ENCODE measurements at regions not wholly inside any gene's neighbourhood (a gene's known extent, or its start where the extent isn't known, plus 50 kb on each side); places are given as distances from the start of the nearest gene placed in this dataset.
A peak's percentile ranks its signal among the peaks of the same experiment; 100 is the strongest.

DNA sequence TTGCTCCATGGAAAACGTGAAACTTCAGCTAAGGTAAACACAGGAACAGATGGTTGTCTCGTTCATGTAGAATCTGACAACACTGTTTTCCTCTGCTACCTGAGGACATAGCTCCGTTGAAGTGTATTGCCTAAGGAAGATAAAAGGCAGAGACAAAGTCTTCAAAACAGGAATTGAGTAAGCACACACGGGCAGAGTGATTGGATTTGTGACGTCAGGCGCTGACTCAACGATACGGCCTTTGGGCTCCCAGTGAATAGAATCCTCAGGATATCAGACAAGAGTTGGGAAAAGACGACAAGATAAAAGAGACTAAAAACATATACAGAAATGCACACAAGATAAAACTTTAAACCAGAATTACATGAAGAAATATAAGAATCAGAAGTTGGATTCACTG is 787.1 kb upstream of the CTNND2 start:
- Histone ChIP-seq H4K20me1 (ENCODE audit: insufficient read depth, low read length) (no peaks in the 10 kb centered on the region), H3K4me2 (ENCODE audit: insufficient read depth, low read length) (no peak overlapping the region), H3K9ac (ENCODE audit: low read depth, low read length) (no peak overlapping the region), H3K27me3 (ENCODE audit: insufficient read depth, low read length, poor library complexity) (no peaks in the 10 kb centered on the region), H3K4me3 (ENCODE audit: low read depth in 1 of 2, low read length in 2 of 2) (no peak overlapping the region), H3K79me2 (ENCODE audit: insufficient read depth, low read length) (no peaks in the 10 kb centered on the region), H3K36me3 (ENCODE audit: insufficient read depth, low read length) (no peaks in the 10 kb centered on the region), H3K27ac (ENCODE audit: low read length) (no peak overlapping the region), H3K9me3 (ENCODE audit: insufficient read depth, low read length, severe bottlenecking) (no peaks in the 10 kb centered on the region), H3K4me1 (ENCODE audit: insufficient read depth, low read length) (no peaks in the 10 kb centered on the region), H2AFZ (ENCODE audit: low read depth, low read length) (peak overlapping the region; percentile 25; the same call in 1 of the 2 replicates)
- DNase-seq (no peak), ATAC-seq (ENCODE audit: insufficient read depth, low read depth) (no peak)
- TF ChIP-seq, protein P1, sequence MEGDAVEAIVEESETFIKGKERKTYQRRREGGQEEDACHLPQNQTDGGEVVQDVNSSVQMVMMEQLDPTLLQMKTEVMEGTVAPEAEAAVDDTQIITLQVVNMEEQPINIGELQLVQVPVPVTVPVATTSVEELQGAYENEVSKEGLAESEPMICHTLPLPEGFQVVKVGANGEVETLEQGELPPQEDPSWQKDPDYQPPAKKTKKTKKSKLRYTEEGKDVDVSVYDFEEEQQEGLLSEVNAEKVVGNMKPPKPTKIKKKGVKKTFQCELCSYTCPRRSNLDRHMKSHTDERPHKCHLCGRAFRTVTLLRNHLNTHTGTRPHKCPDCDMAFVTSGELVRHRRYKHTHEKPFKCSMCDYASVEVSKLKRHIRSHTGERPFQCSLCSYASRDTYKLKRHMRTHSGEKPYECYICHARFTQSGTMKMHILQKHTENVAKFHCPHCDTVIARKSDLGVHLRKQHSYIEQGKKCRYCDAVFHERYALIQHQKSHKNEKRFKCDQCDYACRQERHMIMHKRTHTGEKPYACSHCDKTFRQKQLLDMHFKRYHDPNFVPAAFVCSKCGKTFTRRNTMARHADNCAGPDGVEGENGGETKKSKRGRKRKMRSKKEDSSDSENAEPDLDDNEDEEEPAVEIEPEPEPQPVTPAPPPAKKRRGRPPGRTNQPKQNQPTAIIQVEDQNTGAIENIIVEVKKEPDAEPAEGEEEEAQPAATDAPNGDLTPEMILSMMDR (IDR thresholded peaks at IDR 0.05; ENCODE audit: borderline replicate concordance, extremely low read depth, low read length, poor library complexity, severe bottlenecking) = no peak
- no peak for TF ChIP-seq EZH2 (IDR thresholded peaks at IDR 0.05; ENCODE audit: borderline replicate concordance, low read depth, low read length, severe bottlenecking)

DNA sequence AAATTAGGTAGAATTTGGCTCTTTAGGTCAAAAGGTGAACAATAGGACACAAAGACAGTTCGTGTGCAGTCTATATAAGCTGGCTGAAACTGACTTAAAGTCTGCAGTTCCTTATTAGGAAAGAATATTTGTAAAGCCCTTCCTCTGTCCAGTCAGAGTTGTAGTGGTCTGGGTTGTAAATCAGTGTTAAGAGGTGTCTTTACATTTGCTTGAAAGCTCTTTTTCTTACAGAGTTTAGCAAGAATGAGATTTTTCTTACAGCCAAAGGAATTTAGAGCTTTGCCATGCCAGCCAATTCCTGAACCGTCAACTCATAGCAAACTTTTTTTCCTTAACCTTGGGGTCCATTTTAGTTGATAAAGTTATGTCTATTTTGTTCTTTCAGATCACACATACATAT is 786.1 kb upstream of the CTNND2 start:
- no peaks in the 10 kb centered on the region for H3K27me3 ChIP-seq (ENCODE audit: insufficient read depth, low read length, poor library complexity)
- no peak overlapping the region for H3K4me3 ChIP-seq (ENCODE audit: low read depth in 1 of 2, low read length in 2 of 2)
- no peak for TF ChIP-seq EZH2 (IDR thresholded peaks at IDR 0.05; ENCODE audit: borderline replicate concordance, low read depth, low read length, severe bottlenecking)
- TF ChIP-seq, protein P1 (IDR thresholded peaks at IDR 0.05; ENCODE audit: borderline replicate concordance, extremely low read depth, low read length, poor library complexity, severe bottlenecking) = no peak
- no peak overlapping the region for H3K27ac ChIP-seq (ENCODE audit: low read length)
- H4K20me1 ChIP-seq (ENCODE audit: insufficient read depth, low read length) = no peaks in the 10 kb centered on the region
- ATAC-seq (ENCODE audit: insufficient read depth, low read depth) = no peak
- H3K9me3 ChIP-seq (ENCODE audit: insufficient read depth, low read length, severe bottlenecking) = no peaks in the 10 kb centered on the region
- H3K36me3 ChIP-seq (ENCODE audit: insufficient read depth, low read length) = no peaks in the 10 kb centered on the region
- H3K4me1 ChIP-seq (ENCODE audit: insufficient read depth, low read length) = no peaks in the 10 kb centered on the region
- no peak overlapping the region for H3K9ac ChIP-seq (ENCODE audit: low read depth, low read length)
- no peak for DNase-seq
- no peak overlapping the region for H3K4me2 ChIP-seq (ENCODE audit: insufficient read depth, low read length)
- no peak overlapping the region for H2AFZ ChIP-seq (ENCODE audit: low read depth, low read length)
- H3K79me2 ChIP-seq (ENCODE audit: insufficient read depth, low read length) = no peaks in the 10 kb centered on the region

DNA sequence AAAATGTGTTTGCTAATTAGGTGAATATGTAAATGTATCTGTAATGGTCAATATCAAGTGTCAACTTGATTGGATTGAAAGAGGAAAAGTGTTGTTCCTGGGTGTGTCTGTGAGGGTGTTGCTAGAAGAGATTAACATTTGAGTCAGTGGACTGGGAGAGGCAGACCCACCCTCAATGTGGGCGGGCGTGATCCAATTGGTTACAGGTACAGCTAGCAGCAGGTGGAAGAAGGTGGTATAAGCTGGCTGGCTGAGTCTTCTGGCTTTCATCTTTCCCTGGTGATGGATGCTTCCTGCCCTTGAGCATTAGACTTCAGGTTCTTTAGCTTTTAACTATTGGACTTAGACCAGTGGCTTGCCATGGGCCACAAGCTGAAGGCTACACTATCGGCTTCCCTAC is 779.0 kb upstream of the CTNND2 start:
- Histone ChIP-seq H3K9me3 (ENCODE audit: insufficient read depth, low read length, severe bottlenecking) (no peaks in the 10 kb centered on the region), H3K4me2 (ENCODE audit: insufficient read depth, low read length) (no peak overlapping the region), H3K36me3 (ENCODE audit: insufficient read depth, low read length) (no peaks in the 10 kb centered on the region), H4K20me1 (ENCODE audit: insufficient read depth, low read length) (no peaks in the 10 kb centered on the region), H3K27ac (ENCODE audit: low read length) (no peak overlapping the region), H3K4me3 (ENCODE audit: low read depth in 1 of 2, low read length in 2 of 2) (no peak overlapping the region), H3K4me1 (ENCODE audit: insufficient read depth, low read length) (no peaks in the 10 kb centered on the region), H3K27me3 (ENCODE audit: insufficient read depth, low read length, poor library complexity) (no peaks in the 10 kb centered on the region), H2AFZ (ENCODE audit: low read depth, low read length) (no peak overlapping the region), H3K79me2 (ENCODE audit: insufficient read depth, low read length) (no peaks in the 10 kb centered on the region), H3K9ac (ENCODE audit: low read depth, low read length) (no peak overlapping the region)
- DNase-seq = no peak
- no peak for ATAC-seq (ENCODE audit: insufficient read depth, low read depth)
- no peak for TF ChIP-seq EZH2 (IDR thresholded peaks at IDR 0.05; ENCODE audit: borderline replicate concordance, low read depth, low read length, severe bottlenecking)
- TF ChIP-seq, protein P1 (IDR thresholded peaks at IDR 0.05; ENCODE audit: borderline replicate concordance, extremely low read depth, low read length, poor library complexity, severe bottlenecking) = no peak

DNA sequence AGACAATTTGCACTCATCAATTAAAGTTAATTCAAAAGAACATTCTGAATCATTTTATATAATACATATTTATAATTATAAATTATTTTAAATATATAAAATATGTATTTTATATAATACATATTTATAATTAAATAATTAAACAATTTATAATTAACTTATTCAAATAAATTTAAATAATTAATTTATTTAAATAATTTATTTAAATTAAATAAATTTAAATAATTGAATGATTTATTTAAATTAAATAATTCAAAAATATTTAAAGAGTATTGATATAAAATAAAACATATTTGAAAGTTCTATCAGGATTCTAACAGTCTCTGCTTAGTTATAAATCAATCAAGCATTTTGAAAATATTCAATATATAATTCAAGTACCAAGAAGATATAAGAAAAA is 775.5 kb upstream of the CTNND2 start:
- no peak overlapping the region for H3K27ac ChIP-seq (ENCODE audit: low read length)
- H3K27me3 ChIP-seq (ENCODE audit: insufficient read depth, low read length, poor library complexity) = no peaks in the 10 kb centered on the region
- no peak for DNase-seq

More for the DNA sequence above, 775.5 kb upstream of the CTNND2 start:
- no peaks in the 10 kb centered on the region for H3K79me2 ChIP-seq (ENCODE audit: insufficient read depth, low read length)
- H3K4me2 ChIP-seq (ENCODE audit: insufficient read depth, low read length) = no peak overlapping the region
- no peak for ATAC-seq (ENCODE audit: insufficient read depth, low read depth)
- H3K9me3 ChIP-seq (ENCODE audit: insufficient read depth, low read length, severe bottlenecking) = no peaks in the 10 kb centered on the region
- no peak overlapping the region for H2AFZ ChIP-seq (ENCODE audit: low read depth, low read length)
- H3K4me3 ChIP-seq (ENCODE audit: low read depth in 1 of 2, low read length in 2 of 2) = no peak overlapping the region
- no peaks in the 10 kb centered on the region for H4K20me1 ChIP-seq (ENCODE audit: insufficient read depth, low read length)
- H3K36me3 ChIP-seq (ENCODE audit: insufficient read depth, low read length) = no peaks in the 10 kb centered on the region
- TF ChIP-seq EZH2 (IDR thresholded peaks at IDR 0.05; ENCODE audit: borderline replicate concordance, low read depth, low read length, severe bottlenecking) = no peak
- TF ChIP-seq, protein P1 (IDR thresholded peaks at IDR 0.05; ENCODE audit: borderline replicate concordance, extremely low read depth, low read length, poor library complexity, severe bottlenecking) = no peak
- no peaks in the 10 kb centered on the region for H3K4me1 ChIP-seq (ENCODE audit: insufficient read depth, low read length)
- H3K9ac ChIP-seq (ENCODE audit: low read depth, low read length) = no peak overlapping the region
